ENCODE measurements at regions not wholly inside any gene's neighbourhood (a gene's known extent, or its start where the extent isn't known, plus 50 kb on each side); places are given as distances from the start of the nearest gene placed in this dataset.
A peak's percentile ranks its signal among the peaks of the same experiment; 100 is the strongest.

DNA sequence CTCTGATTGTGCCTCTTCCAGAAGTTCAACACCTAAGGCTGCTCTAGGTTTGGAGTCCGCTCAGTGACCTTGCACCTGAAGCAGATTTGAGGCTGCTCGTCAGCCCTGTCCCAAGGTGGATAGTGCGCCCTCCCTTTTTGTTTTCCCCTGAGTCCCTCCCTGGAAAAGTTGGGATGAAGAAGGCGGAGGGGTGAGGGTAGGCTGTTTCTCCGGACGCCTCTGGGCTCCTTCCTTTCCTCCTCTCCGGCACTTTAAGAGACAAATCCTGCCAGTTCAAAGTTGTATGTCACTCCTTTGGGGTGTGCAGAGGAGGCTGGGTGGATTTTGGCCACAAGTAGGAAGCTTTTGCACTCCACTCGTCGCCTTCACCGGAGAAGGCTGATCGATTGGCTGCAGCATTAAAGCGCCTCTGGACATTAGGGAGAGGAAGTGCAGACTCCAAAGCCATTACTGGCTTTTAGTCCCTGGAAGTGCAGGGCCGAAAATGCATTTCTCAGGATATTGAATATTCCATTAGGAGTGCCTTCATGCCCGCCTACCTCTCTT, 81.9 kb upstream of the PRKG1 start:
- no peak for TF ChIP-seq EP300 (IDR thresholded peaks at IDR 0.05)
- TF ChIP-seq, protein P1, sequence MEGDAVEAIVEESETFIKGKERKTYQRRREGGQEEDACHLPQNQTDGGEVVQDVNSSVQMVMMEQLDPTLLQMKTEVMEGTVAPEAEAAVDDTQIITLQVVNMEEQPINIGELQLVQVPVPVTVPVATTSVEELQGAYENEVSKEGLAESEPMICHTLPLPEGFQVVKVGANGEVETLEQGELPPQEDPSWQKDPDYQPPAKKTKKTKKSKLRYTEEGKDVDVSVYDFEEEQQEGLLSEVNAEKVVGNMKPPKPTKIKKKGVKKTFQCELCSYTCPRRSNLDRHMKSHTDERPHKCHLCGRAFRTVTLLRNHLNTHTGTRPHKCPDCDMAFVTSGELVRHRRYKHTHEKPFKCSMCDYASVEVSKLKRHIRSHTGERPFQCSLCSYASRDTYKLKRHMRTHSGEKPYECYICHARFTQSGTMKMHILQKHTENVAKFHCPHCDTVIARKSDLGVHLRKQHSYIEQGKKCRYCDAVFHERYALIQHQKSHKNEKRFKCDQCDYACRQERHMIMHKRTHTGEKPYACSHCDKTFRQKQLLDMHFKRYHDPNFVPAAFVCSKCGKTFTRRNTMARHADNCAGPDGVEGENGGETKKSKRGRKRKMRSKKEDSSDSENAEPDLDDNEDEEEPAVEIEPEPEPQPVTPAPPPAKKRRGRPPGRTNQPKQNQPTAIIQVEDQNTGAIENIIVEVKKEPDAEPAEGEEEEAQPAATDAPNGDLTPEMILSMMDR (IDR thresholded peaks at IDR 0.05), result no peak
- TF ChIP-seq POLR2A (IDR thresholded peaks at IDR 0.05), result no peak
- TF ChIP-seq POLR2AphosphoS5 (IDR thresholded peaks at IDR 0.05), result no peak
- ATAC-seq (ENCODE audit: low FRiP score in 2 of 2) (peak; percentile 8 to 36), DNase-seq (no peak)
- Histone ChIP-seq H3K9me3 (no peaks in the 10 kb centered on the region), H3K4me3 (peak overlapping the region; percentile 28 to 71 (median 64)), H3K36me3 (no peaks in the 10 kb centered on the region), H3K27me3 (no peaks in the 10 kb centered on the region), H3K27ac (peak overlapping the region; percentile 80 to 92 (median 88)), H3K4me1 (peaks cover 0 to 23% (median 8%) of the 10 kb centered on the region in 4 donors)
- WGBS, 2 donors, result 22 to 31% methylated on average over 12 to 14 of the region's 14 CpGs

DNA sequence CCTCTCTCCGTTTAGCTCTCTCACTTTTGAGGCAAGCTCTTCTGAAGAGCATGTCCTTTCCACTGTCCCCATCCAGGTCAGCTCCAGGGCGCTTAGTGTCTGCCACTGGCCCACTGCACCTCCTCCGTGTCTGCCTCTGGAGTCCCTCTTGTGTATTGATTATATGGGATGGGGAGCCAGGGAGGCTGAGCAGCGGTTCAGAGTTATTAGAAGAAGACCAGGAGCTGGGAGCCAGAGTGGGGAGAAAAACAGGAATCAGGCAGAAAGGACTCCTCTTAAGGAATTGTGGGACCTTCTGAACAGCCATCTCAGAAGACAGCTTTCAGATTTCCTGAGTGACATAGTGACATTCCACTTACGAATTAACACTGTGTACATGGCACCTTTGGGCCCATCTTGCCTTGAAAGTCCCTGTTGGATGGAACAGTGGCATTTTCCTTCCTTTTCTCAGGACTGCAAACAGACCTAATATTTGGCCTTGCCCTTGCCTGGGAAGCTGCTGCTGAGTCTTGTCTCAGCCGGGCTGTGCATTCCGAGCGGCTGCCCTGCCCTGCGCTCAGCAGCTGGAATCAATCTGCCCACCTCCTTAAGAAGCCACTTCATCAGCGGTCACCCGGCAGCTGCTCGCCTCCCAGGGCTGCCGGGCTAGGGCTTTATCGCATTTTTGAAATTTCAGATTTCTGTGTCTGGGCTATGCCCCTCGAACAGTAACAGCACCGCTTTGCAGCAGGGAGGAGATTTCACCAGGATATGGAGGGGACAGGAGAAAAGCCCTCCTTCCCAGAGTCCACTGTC, 81.1 kb upstream of the PRKG1 start:
- peak in 2 of 4 donors; percentile 22 to 52 for TF ChIP-seq POLR2A (IDR thresholded peaks at IDR 0.05)
- no peak for TF ChIP-seq EP300 (IDR thresholded peaks at IDR 0.05)
- TF ChIP-seq, protein P1 (IDR thresholded peaks at IDR 0.05), result no peak
- TF ChIP-seq POLR2AphosphoS5 (IDR thresholded peaks at IDR 0.05), result peak; percentile 30 to 53
- peak overlapping the region; percentile 28 to 71 (median 64) for H3K4me3 ChIP-seq
- no peaks in the 10 kb centered on the region for H3K36me3 ChIP-seq
- H3K9me3 ChIP-seq, result no peaks in the 10 kb centered on the region
- peak overlapping the region; percentile 80 to 92 (median 88) for H3K27ac ChIP-seq
- DNase-seq (peak; percentile 60 to 64), ATAC-seq (ENCODE audit: low FRiP score in 2 of 2) (peak; percentile 74 to 83)
- peaks cover 0 to 23% (median 8%) of the 10 kb centered on the region in 4 donors for H3K4me1 ChIP-seq
- WGBS, 2 donors, result 38 to 55% methylated on average over 15 to 16 of the region's 16 CpGs
- H3K27me3 ChIP-seq, result no peaks in the 10 kb centered on the region

DNA sequence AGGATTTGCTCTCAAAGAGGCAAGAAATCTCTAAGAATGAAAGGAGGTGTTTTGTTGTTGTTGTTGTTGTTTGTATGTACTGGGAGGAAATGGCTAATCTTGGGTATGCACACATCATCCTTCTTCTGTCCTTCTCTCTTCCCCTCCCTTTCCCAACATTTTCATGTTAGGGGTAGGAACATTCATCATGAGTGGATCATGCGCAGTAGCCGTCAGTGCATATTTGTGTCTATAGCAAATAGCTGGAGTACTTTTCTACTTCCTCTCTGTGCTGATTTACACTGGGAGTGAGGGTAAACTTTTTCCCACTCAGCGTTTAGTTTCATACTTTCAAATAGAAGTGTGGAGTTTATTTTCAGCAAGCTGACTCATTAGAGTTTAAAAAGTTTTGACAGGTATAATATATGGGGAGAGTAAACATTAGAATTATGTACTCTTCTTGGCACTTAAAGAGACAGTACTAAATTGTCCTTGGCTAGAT, 80.5 kb upstream of the PRKG1 start:
- H3K4me1 ChIP-seq, result peaks cover 0 to 23% (median 8%) of the 10 kb centered on the region in 4 donors
- TF ChIP-seq EP300 (IDR thresholded peaks at IDR 0.05), result no peak
- TF ChIP-seq POLR2AphosphoS5 (IDR thresholded peaks at IDR 0.05), result no peak
- TF ChIP-seq, protein P1 (IDR thresholded peaks at IDR 0.05), result no peak
- TF ChIP-seq POLR2A (IDR thresholded peaks at IDR 0.05), result peak in 1 of 4 donors; percentile 29
- 3 to 4% methylated on average over 3 of the region's 3 CpGs for WGBS, 2 donors
- ATAC-seq (ENCODE audit: low FRiP score in 2 of 2) (peak; percentile 50 to 79), DNase-seq (peak in 1 of 2 donors; percentile 73)
- H3K27me3 ChIP-seq, result no peaks in the 10 kb centered on the region
- peak overlapping the region in 3 of 4 donors; percentile 60 to 71 (median 69) for H3K4me3 ChIP-seq
- H3K36me3 ChIP-seq, result no peaks in the 10 kb centered on the region
- no peaks in the 10 kb centered on the region for H3K9me3 ChIP-seq
- peak overlapping the region; percentile 80 to 92 (median 88) for H3K27ac ChIP-seq

DNA sequence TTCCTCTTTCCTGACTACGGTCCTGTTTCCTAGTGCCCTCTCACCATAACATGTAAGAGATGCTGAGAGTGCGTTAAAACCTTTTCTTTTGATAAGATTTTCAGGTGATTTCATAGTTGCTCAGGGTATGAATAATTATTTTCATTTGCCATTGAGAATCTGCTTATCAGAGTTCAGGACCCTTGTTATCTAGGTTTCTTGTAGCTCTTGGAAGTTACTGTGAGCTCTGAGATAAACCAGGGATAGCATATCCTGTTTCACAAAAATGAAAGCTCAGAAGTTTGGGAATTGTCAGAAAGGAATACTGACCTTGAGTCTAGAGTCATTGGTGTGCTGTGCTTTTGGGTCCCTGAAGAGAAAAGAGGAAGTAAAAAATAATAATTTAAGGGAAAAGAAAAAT, 76.8 kb upstream of the PRKG1 start:
- TF ChIP-seq, protein P1 (IDR thresholded peaks at IDR 0.05), result no peak
- no peak for TF ChIP-seq POLR2A (IDR thresholded peaks at IDR 0.05)
- TF ChIP-seq POLR2AphosphoS5 (IDR thresholded peaks at IDR 0.05), result no peak
- TF ChIP-seq EP300 (IDR thresholded peaks at IDR 0.05), result no peak
- 65 to 69% methylated on average over 2 of the region's 2 CpGs for WGBS, 2 donors
- H3K27me3 ChIP-seq, result no peaks in the 10 kb centered on the region
- no peaks in the 10 kb centered on the region for H3K9me3 ChIP-seq
- H3K4me1 ChIP-seq, result peaks cover 0 to 8% (median 6%) of the 10 kb centered on the region in 4 donors
- DNase-seq (no peak), ATAC-seq (ENCODE audit: low FRiP score in 2 of 2) (no peak)
- no peak overlapping the region for H3K4me3 ChIP-seq
- no peaks in the 10 kb centered on the region for H3K36me3 ChIP-seq
- peak overlapping the region in 3 of 4 donors; percentile 3 to 29 (median 20) for H3K27ac ChIP-seq
